Neural cell (in vitro differentiated cells): ENCODE measurements at regions not wholly inside any gene's neighbourhood (a gene's known extent, or its start where the extent isn't known, plus 50 kb on each side); places are given as distances from the start of the nearest gene placed in this dataset.

ENCODE experiments used
- H2AFZ ChIP-seq: fragments of 200-600, 300-800 bp; sonication (generic), shearing (Covaris generic); 2 replicates; pipeline ENCODE4 v1.6.0; 2014; ENCODE audit warnings: low read depth, mild to moderate bottlenecking, antibody characterized with exemption, low read length, moderate library complexity
- H3F3A ChIP-seq: fragments of 200-600 bp; shearing (Covaris generic); 2 replicates; pipeline ENCODE4 v1.6.1; 2016; ENCODE audit warnings: mild to moderate bottlenecking, moderate library complexity, mixed read lengths, antibody characterized with exemption, low read length; ENCODE audit not compliant: insufficient read depth, poor library complexity, severe bottlenecking
- H3K27ac ChIP-seq: fragments of 200-600, 300-800 bp; sonication (generic), shearing (Covaris generic); 2 replicates; pipeline ENCODE4 v1.5.1; 2014; ENCODE audit warnings: mild to moderate bottlenecking, low read length, moderate library complexity
- H3K27me3 ChIP-seq: fragments of 300-800, 200-600 bp; sonication (generic), shearing (Covaris generic); 2 replicates; pipeline ENCODE4 v1.6.0; 2014; ENCODE audit warnings: mild to moderate bottlenecking, low read depth, low read length, moderate library complexity; ENCODE audit not compliant: insufficient read depth
- H3K36me3 ChIP-seq: fragments of 300-800, 200-600 bp; sonication (generic), shearing (Covaris generic); 2 replicates; pipeline ENCODE4 v1.5.1; 2014; ENCODE audit warnings: mild to moderate bottlenecking, antibody characterized with exemption, low read length, moderate library complexity; ENCODE audit not compliant: insufficient read depth
- H3K4me2 ChIP-seq: fragments of 300-800, 200-600 bp; sonication (generic), shearing (Covaris generic); 2 replicates; pipeline ENCODE4 v1.6.0; 2014; ENCODE audit warnings: mild to moderate bottlenecking, low read length
- H3K4me3 ChIP-seq: fragments of 300-800, 200-600 bp; sonication (generic), shearing (Covaris generic); 2 replicates; pipeline ENCODE4 v1.5.1; 2014; ENCODE audit warnings: mild to moderate bottlenecking, low read length, moderate library complexity
- H3K79me2 ChIP-seq: fragments of 200-600 bp; shearing (Covaris generic); replicated peaks from 2 replicates; pipeline ENCODE4 v1.6.0; 2014; ENCODE audit warnings: mild to moderate bottlenecking, low read length, moderate library complexity; ENCODE audit not compliant: insufficient read depth
- H3K9ac ChIP-seq: fragments of 300-800, 200-600 bp; sonication (generic), shearing (Covaris generic); 2 replicates; pipeline ENCODE4 v1.6.1; 2016; ENCODE audit warnings: mild to moderate bottlenecking, low read length, mixed read lengths
- H3K9me2 ChIP-seq: fragments of 200-600 bp; shearing (Covaris generic); 2 replicates; pipeline ENCODE4 v1.6.1; 2016; ENCODE audit warnings: mild to moderate bottlenecking, low read length, mixed read lengths; ENCODE audit not compliant: insufficient read depth
- H3K9me3 ChIP-seq: fragments of 200-600, 300-800 bp; sonication (generic), shearing (Covaris generic); 2 replicates; pipeline ENCODE4 v1.6.1; 2016; ENCODE audit warnings: mild to moderate bottlenecking, mixed run types, low read length, moderate library complexity, mixed read lengths
- H4K20me1 ChIP-seq: fragments of 200-600 bp; shearing (Covaris generic); 2 replicates; pipeline ENCODE4 v1.6.1; 2016; ENCODE audit warnings: mild to moderate bottlenecking, mixed run types; ENCODE audit not compliant: insufficient read depth
- EP300 ChIP-seq: fragments of 450-650 bp; conservative IDR thresholded peaks from 2 replicates; pipeline ENCODE4 v1.6.1; 2014; ENCODE audit warnings: antibody characterized with exemption, mild to moderate bottlenecking, moderate library complexity; ENCODE audit not compliant: poor library complexity, severe bottlenecking
- EZH2 ChIP-seq: fragments of 200-600, 300-800 bp; shearing (Covaris generic), sonication (generic); IDR thresholded peaks from 2 replicates; pipeline ENCODE4 v1.6.1; 2014; ENCODE audit warnings: antibody characterized with exemption, low read length, borderline replicate concordance, mild to moderate bottlenecking; ENCODE audit not compliant: insufficient read depth, poor library complexity, severe bottlenecking
- MXI1 ChIP-seq: fragments of 450-650 bp; conservative IDR thresholded peaks from 2 replicates; pipeline ENCODE4 v1.6.1; 2014; ENCODE audit warnings: antibody characterized with exemption, mild to moderate bottlenecking; ENCODE audit not compliant: poor library complexity, severe bottlenecking
- POLR2AphosphoS5 ChIP-seq: IDR thresholded peaks from 2 replicates; pipeline ENCODE4 v1.6.1; 2012
- RAD21 ChIP-seq: fragments of 450-650 bp; conservative IDR thresholded peaks from 2 replicates; pipeline ENCODE4 v1.6.1; 2014; ENCODE audit warnings: antibody characterized with exemption, mild to moderate bottlenecking, moderate library complexity
- SMC3 ChIP-seq: fragments of 450-650 bp; conservative IDR thresholded peaks from 2 replicates; pipeline ENCODE4 v1.6.1; 2014; ENCODE audit warnings: antibody characterized with exemption, mild to moderate bottlenecking, moderate library complexity; ENCODE audit not compliant: poor library complexity
- TAF1 ChIP-seq: IDR thresholded peaks from 2 replicates; pipeline ENCODE4 v1.6.1; 2012; ENCODE audit warnings: low read depth
- TF ChIP-seq, protein P1 (sequence below): IDR thresholded peaks from 2 replicates; pipeline ENCODE4 v1.6.1; 2012; ENCODE audit warnings: borderline replicate concordance
- TF ChIP-seq, protein P2 (sequence below): fragments of 450-650 bp; IDR thresholded peaks from 2 replicates; pipeline ENCODE4 v1.5.1; 2014; ENCODE audit warnings: antibody characterized with exemption, mild to moderate bottlenecking, moderate library complexity; ENCODE audit not compliant: poor library complexity, severe bottlenecking

DNA sequence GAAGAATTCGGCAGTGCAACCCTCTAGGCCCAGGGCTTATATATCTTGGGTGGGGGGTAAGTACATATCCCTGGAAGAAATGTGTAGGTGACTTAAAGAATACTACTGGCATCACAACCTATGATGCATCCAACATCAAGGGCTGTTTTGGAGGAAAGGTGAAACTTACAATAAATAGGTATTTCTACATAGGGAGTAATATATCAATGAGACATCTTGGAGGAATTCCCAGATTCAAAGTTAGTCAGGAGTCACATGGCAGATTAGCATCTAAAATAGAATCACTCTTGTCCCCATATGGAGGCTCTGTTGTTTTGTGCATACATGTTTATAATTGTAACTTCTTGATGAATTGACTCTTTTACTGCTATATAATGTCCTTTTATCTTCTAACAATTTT lies 375.5 kb downstream of the PAX1 start:
- H3K9ac ChIP-seq: no peak overlapping the region
- H3F3A ChIP-seq: no peaks in the 10 kb centered on the region
- no peaks in the 10 kb centered on the region for H3K27me3 ChIP-seq
- H3K9me2 ChIP-seq: no peaks in the 10 kb centered on the region
- no peak overlapping the region for H3K4me3 ChIP-seq
- TF ChIP-seq POLR2AphosphoS5: no peak
- TF ChIP-seq EP300: no peak
- TF ChIP-seq, protein P1, sequence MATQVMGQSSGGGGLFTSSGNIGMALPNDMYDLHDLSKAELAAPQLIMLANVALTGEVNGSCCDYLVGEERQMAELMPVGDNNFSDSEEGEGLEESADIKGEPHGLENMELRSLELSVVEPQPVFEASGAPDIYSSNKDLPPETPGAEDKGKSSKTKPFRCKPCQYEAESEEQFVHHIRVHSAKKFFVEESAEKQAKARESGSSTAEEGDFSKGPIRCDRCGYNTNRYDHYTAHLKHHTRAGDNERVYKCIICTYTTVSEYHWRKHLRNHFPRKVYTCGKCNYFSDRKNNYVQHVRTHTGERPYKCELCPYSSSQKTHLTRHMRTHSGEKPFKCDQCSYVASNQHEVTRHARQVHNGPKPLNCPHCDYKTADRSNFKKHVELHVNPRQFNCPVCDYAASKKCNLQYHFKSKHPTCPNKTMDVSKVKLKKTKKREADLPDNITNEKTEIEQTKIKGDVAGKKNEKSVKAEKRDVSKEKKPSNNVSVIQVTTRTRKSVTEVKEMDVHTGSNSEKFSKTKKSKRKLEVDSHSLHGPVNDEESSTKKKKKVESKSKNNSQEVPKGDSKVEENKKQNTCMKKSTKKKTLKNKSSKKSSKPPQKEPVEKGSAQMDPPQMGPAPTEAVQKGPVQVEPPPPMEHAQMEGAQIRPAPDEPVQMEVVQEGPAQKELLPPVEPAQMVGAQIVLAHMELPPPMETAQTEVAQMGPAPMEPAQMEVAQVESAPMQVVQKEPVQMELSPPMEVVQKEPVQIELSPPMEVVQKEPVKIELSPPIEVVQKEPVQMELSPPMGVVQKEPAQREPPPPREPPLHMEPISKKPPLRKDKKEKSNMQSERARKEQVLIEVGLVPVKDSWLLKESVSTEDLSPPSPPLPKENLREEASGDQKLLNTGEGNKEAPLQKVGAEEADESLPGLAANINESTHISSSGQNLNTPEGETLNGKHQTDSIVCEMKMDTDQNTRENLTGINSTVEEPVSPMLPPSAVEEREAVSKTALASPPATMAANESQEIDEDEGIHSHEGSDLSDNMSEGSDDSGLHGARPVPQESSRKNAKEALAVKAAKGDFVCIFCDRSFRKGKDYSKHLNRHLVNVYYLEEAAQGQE: no peak
- no peak for TF ChIP-seq SMC3
- TF ChIP-seq, protein P2, sequence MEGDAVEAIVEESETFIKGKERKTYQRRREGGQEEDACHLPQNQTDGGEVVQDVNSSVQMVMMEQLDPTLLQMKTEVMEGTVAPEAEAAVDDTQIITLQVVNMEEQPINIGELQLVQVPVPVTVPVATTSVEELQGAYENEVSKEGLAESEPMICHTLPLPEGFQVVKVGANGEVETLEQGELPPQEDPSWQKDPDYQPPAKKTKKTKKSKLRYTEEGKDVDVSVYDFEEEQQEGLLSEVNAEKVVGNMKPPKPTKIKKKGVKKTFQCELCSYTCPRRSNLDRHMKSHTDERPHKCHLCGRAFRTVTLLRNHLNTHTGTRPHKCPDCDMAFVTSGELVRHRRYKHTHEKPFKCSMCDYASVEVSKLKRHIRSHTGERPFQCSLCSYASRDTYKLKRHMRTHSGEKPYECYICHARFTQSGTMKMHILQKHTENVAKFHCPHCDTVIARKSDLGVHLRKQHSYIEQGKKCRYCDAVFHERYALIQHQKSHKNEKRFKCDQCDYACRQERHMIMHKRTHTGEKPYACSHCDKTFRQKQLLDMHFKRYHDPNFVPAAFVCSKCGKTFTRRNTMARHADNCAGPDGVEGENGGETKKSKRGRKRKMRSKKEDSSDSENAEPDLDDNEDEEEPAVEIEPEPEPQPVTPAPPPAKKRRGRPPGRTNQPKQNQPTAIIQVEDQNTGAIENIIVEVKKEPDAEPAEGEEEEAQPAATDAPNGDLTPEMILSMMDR: no peak
- TF ChIP-seq TAF1: no peak
- no peak for TF ChIP-seq MXI1
- TF ChIP-seq RAD21: no peak
- no peak for TF ChIP-seq EZH2
- no peak overlapping the region for H2AFZ ChIP-seq
- H3K79me2 ChIP-seq: no peaks in the 10 kb centered on the region
- no peak overlapping the region for H3K27ac ChIP-seq
- no peak overlapping the region for H3K4me2 ChIP-seq
- H3K36me3 ChIP-seq: no peaks in the 10 kb centered on the region
- no peaks in the 10 kb centered on the region for H3K9me3 ChIP-seq
- H4K20me1 ChIP-seq: no peaks in the 10 kb centered on the region

DNA sequence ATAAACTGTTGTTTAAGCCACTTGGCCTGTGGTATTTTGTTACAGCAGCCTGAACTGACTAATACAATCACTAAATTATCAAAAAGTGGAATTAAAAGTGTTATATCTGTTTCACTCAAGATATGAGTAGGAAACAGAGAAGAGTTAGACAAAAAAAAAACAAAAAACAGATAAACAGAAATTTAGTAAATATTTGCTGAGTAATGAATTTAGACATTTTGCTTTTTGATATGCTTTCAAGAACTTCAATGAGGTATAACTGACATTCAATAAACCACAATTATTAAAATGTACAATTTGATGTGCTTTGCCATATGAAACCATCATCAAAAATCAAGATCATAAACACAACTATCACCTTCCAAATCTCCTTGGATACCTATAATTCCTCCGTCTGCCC lies 369.2 kb downstream of the PAX1 start:
- H2AFZ ChIP-seq: no peak overlapping the region
- H3K4me3 ChIP-seq: no peak overlapping the region
- H3K27me3 ChIP-seq: no peaks in the 10 kb centered on the region
- H3K36me3 ChIP-seq: no peaks in the 10 kb centered on the region
- no peak overlapping the region for H3K9ac ChIP-seq
- H3K9me3 ChIP-seq: no peaks in the 10 kb centered on the region
- H4K20me1 ChIP-seq: no peaks in the 10 kb centered on the region
- no peak overlapping the region for H3K27ac ChIP-seq
- H3K79me2 ChIP-seq: no peaks in the 10 kb centered on the region
- no peaks in the 10 kb centered on the region for H3K9me2 ChIP-seq
- no peak overlapping the region for H3K4me2 ChIP-seq
- no peaks in the 10 kb centered on the region for H3F3A ChIP-seq
- TF ChIP-seq EZH2: no peak
- TF ChIP-seq, protein P2: no peak
- no peak for TF ChIP-seq RAD21
- no peak for TF ChIP-seq EP300
- TF ChIP-seq TAF1: no peak
- no peak for TF ChIP-seq POLR2AphosphoS5
